Stimulated activated CD4-positive, alpha-beta T cell treated with anti-CD3 and anti-CD28 coated beads, Interleukin-2, amount 100 ng/mL, for 48 hours (primary cell): ENCODE measurements at regions not wholly inside any gene's neighbourhood (a gene's known extent, or its start where the extent isn't known, plus 50 kb on each side); places are given as distances from the start of the nearest gene placed in this dataset.

Source experiments
- DNase-seq, 2 donors: peaks; one replicate each; pipeline ENCODE4 v3.0.0-alpha.2; 2020

GRCh38 chr13:91174886-91175501 is 172.5 kb upstream of the MIR17HG start:
- DNase-seq, result no peak

GRCh38 chr13:91178099-91178498 is 169.4 kb upstream of the MIR17HG start:
- no peak for DNase-seq

GRCh38 chr13:91181892-91182291 is 165.6 kb upstream of the MIR17HG start:
- no peak for DNase-seq

- DNase-seq, result no peak
These were observed 163.1 kb upstream of the MIR17HG start for GRCh38 chr13:91184244-91184926.

GRCh38 chr13:91185294-91185863 is 162.1 kb upstream of the MIR17HG start:
- DNase-seq, result no peak

GRCh38 chr13:91187522-91187921 is 160.0 kb upstream of the MIR17HG start:
- DNase-seq, result no peak

GRCh38 chr13:91189506-91189905 is 158.0 kb upstream of the MIR17HG start:
- no peak for DNase-seq

GRCh38 chr13:91193358-91193757 is 154.1 kb upstream of the MIR17HG start:
- no peak for DNase-seq

- no peak for DNase-seq
These were observed 151.7 kb upstream of the MIR17HG start for GRCh38 chr13:91195789-91196188.

GRCh38 chr13:91196958-91197357 is 150.5 kb upstream of the MIR17HG start:
- DNase-seq, result no peak

- DNase-seq, result no peak
These were observed 147.6 kb upstream of the MIR17HG start for GRCh38 chr13:91199866-91200265.

- no peak for DNase-seq
These were observed 147.0 kb upstream of the MIR17HG start for GRCh38 chr13:91200486-91200885.

- no peak for DNase-seq
These were observed 144.1 kb upstream of the MIR17HG start for GRCh38 chr13:91203430-91203829.

GRCh38 chr13:91207261-91207660 is 140.2 kb upstream of the MIR17HG start:
- DNase-seq, result no peak

- DNase-seq, result no peak
These were observed 136.0 kb upstream of the MIR17HG start for GRCh38 chr13:91211510-91211909.

GRCh38 chr13:91212231-91212630 is 135.3 kb upstream of the MIR17HG start:
- DNase-seq, result no peak

- DNase-seq, result no peak
These were observed 133.5 kb upstream of the MIR17HG start for GRCh38 chr13:91214031-91214430.

- no peak for DNase-seq
These were observed 130.4 kb upstream of the MIR17HG start for GRCh38 chr13:91216928-91217700.

GRCh38 chr13:91219201-91219600 is 128.3 kb upstream of the MIR17HG start:
- no peak for DNase-seq

- no peak for DNase-seq
These were observed 126.6 kb upstream of the MIR17HG start for GRCh38 chr13:91220872-91221271.

- no peak for DNase-seq
These were observed 119.4 kb upstream of the MIR17HG start for GRCh38 chr13:91228108-91228507.

GRCh38 chr13:91228940-91229339 is 118.5 kb upstream of the MIR17HG start:
- no peak for DNase-seq

- DNase-seq, result no peak
These were observed 114.8 kb upstream of the MIR17HG start for GRCh38 chr13:91232716-91233115.

GRCh38 chr13:91233291-91233690 is 114.2 kb upstream of the MIR17HG start:
- no peak for DNase-seq
